ENCODE measurements at regions not wholly inside any gene's neighbourhood (a gene's known extent, or its start where the extent isn't known, plus 50 kb on each side); places are given as distances from the start of the nearest gene placed in this dataset.

DNA sequence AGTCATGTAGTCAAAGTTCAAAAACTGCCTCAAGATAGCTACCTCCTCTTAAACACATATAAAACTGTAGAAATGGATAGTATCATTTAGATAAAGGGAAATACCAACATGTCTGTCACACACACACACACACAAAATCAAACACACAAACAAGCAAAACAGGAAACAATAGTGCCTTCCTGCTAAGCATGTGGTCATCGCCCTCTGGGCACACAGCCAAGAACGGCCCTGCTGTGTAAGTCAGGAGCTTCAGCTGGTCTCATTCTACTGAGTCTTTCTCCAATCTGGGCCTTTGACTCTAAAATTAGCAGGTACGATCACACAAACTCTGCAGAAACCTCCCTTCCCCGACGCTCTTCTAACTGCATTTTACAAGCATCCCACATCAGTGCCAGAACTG, 272.2 kb upstream of the CHRNA7 start:
- no peak for DNase-seq (ENCODE audit: low read depth)

GRCh38 chr15:31768055-31768454, 262.3 kb upstream of the CHRNA7 start:
- DNase-seq (ENCODE audit: low read depth) = no peak

DNA sequence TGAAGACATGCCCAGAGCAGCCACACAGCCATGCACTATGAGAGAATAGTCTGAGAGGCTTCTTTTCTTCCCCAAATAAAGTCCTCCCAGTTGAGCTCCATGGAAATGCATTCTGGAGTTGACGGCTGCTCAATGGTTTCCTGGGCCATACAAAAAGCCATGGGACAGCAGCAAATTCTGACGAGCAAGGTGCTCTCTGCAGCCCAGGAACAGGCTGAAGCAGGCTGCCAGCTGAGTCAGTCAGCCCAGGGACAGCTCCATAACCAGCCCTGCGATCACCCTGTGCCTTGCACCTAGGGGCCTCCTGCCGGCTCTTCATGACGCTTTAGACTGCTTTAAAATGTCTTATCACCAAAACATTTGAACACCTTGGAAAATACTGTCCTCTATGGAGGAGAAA, 256.3 kb upstream of the CHRNA7 start:
- no peak for DNase-seq (ENCODE audit: low read depth)

GRCh38 chr15:31776039-31776438, 254.3 kb upstream of the CHRNA7 start:
- DNase-seq (ENCODE audit: low read depth) = no peak

- DNase-seq (ENCODE audit: low read depth) = no peak
Observed at GRCh38 chr15:31781261-31781660, 249.1 kb upstream of the CHRNA7 start.

GRCh38 chr15:31782016-31782783, 248.1 kb upstream of the CHRNA7 start:
- DNase-seq (ENCODE audit: low read depth) = no peak

- no peak for DNase-seq (ENCODE audit: low read depth)
Observed at GRCh38 chr15:31782951-31783350, 247.4 kb upstream of the CHRNA7 start.

DNA sequence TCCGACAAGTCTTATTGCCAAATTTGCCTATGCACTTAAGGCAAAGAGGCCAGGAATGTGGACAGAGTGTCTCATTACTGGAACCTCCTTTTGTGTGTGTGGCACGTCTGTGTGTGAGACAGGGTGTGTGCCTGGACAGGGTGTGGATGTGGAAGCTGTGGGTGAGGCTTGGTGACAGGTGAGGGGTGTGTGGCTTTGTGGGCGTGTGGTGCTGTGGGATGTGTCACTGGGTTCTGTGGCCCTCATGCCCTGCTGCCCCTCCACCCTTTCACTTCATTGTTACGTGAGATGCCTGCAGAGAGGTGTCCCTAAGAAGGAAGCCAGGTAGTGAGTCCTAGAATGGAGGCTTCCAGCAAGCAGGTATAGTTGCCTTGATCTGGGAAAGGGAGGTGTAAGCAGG, 244.0 kb upstream of the CHRNA7 start:
- DNase-seq (ENCODE audit: low read depth) = no peak

DNA sequence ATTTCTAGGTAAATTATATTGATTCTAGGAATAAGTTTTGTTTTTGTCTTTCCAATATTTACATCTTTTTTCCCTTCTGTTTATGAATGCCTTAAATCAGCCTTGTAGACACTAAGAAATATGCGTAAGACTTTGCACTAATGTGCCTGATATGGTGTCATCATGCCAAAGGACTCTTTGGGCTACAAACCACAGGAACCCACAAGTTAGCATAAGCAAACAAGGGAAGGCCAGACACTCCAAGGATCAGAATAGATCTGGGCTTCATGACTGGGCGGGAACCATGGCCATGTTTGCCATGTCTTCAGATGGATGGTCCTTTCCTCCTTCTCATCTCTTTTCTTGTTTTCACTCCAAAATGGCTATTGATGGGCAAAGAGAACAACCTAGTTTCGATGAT, 242.2 kb upstream of the CHRNA7 start:
- DNase-seq (ENCODE audit: low read depth) = no peak

GRCh38 chr15:31792611-31793199, 237.6 kb upstream of the CHRNA7 start:
- DNase-seq (ENCODE audit: low read depth) = no peak

DNA sequence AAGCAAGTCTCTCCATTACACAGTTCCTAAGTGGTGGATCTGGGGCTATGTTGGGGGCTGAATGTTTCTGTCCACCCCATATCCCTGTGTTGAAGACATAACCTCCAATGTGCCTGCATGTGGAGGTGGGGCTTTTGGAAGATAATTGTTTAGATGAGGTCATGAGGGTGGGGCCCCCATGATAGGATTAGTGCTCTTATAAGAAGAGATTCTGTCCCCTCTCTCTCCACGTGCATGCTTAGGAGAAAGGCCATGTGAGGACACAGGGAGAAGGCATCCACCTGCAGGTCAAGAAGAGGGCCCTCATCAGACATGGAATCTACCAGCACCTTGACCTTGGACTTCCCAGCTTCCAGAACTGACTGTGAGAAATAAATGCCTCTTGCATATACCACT, 231.0 kb upstream of the CHRNA7 start:
- no peak for DNase-seq (ENCODE audit: low read depth)

DNA sequence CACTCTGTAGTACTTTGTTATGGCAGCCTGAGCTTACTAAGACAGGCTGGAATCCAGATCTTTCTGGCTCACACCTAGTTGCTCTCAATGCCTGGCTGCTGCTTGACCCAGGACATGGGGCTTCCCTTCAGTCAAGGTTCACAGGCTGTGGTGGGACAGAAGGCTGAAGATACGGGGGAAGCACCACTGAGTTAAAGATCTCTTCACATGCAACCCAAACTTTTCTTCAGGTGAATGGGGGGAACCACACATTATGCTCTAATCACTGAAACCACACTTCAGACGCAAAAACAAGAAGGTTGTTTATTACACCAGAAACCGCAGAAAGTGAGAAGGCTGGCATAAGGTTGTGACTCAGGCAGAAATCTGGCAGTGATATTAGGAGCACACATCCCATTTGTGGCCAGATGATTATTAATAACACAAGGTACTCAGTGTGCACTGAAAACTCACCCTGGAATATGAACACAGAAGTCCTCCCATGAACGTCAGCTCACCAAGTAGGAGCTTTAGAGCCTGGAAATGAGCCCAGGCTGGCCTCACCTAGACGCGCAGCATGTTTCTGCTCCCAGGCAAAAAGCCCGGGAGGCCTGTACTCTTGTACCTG, 230.5 kb upstream of the CHRNA7 start:
- DNase-seq (ENCODE audit: low read depth) = no peak

DNA sequence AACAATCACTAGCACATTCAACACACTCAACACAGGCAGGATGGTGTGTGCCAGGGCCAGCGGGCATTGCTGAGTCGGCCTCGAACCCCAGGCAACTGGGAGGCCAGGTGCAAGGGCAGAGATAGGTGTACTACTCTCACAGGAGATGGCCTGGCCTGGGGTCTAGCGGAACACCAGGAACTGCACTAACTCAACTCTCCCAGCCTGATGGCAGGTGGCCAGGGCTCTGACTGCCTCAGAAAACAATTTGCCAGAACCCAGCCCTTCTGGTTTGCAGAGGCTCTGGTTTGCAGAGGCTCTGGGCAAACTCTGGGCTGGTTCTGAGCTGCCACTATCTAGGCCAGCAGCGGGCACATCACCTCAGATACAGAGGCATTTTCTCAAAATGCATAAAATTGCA, 229.2 kb upstream of the CHRNA7 start:
- no peak for DNase-seq (ENCODE audit: low read depth)

DNA sequence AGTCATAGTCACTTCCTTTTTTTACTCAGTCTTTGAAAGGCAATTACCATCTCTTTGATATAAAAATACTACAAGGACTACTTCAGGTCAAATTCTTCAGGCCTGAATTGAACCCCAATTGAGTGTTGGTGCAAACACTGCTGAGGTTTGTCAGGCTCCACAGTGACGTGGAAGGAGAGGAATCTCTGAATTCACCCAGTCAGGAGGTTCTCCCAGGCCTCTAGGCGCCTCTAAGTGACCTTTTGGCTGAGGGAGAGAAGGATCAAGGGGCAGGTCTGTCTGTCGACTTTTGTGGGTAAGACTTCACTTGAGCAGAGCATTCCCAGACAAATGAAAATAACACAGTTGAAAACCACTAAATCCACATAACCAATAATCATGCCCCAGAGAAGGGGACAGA, 227.6 kb upstream of the CHRNA7 start:
- no peak for DNase-seq (ENCODE audit: low read depth)

- no peak for DNase-seq (ENCODE audit: low read depth)
Observed at GRCh38 chr15:31803388-31803884, 226.9 kb upstream of the CHRNA7 start.

GRCh38 chr15:31805090-31805662, 225.1 kb upstream of the CHRNA7 start:
- no peak for DNase-seq (ENCODE audit: low read depth)

DNA sequence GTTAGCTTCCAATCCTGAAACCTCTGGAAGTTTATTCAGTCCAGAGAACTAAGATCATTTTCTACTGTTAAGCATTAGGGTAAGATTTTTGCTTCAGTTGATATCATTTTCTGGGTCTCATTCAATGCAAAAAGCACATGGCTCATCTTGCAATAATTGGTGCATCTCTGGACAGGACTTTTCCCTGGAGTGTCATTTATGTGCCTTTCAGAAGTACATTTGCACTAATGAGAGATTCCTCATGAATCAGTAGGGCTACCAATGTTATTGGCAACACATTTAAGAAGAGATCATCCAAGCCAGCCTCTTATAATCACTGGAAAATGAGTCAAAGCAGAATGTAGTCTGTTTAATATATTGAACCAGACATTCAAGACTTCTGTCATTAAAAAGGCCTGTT, 224.2 kb upstream of the CHRNA7 start:
- no peak for DNase-seq (ENCODE audit: low read depth)

- DNase-seq (ENCODE audit: low read depth) = no peak
Observed at GRCh38 chr15:31811641-31812040, 218.7 kb upstream of the CHRNA7 start.

DNA sequence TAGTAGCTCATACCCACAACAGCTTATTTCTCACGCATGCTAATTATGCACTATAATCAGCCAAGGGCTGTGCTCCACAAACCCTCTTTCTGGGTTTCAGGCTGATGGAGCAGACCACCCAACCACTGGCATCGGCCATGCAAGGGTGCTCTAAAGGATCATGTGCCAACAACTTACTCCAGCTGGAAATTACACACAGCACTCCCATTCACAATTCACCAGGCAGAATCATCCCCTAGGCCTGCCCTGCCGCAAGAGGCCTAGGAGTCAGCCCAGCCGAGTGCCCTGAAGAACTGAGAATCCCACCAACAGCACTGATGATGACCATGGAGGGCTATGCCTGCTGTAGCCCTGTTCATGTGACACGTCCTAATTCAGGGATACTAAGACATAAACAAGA, 216.2 kb upstream of the CHRNA7 start:
- DNase-seq (ENCODE audit: low read depth) = no peak

DNA sequence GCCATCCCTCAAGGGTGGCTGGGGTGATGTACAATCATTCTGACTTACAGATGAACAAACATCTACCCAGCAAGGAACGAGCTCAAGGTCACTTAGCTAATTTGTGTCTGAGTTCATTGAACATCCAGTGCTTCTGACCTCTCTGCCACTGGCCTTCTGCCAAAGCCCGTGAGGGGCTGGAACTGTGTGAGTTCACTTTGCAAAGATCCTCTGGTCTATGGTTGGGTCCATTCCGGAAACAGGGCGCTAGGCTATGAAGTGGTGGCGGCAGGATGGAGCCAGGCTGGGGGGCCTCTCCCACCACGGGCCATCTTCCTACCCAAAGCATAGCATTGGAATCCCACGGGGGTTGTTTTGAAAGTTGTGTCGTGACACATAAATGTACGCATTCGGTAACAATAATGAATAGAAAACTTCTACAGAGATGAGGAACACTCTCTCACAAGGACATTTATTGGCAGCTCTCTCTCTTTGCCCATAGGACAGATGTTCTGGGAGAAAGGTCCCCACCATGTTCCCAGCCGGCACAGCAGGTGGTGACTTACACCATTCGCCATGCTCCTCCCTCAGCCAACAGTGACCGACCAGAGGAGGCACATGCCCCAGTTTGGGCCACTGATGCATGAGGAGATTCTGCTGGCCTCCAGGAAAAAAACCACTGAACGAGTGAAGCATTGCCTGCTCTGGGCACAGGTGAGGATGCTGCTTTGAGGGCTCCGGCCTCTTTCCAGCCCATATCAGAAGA, 214.7 kb upstream of the CHRNA7 start:
- no peak for DNase-seq (ENCODE audit: low read depth)

GRCh38 chr15:31822463-31822862, 207.9 kb upstream of the CHRNA7 start:
- no peak for DNase-seq (ENCODE audit: low read depth)

- no peak for DNase-seq (ENCODE audit: low read depth)
Observed at GRCh38 chr15:31824024-31824423, 206.3 kb upstream of the CHRNA7 start.

Measured in stimulated activated CD8-positive, alpha-beta memory T cell treated with anti-CD3 and anti-CD28 coated beads, Interleukin-4, amount 100 ng/mL, for 24 hours (primary cell).